Large intestine (tissue), 3 donors: ENCODE measurements at regions not wholly inside any gene's neighbourhood (a gene's known extent, or its start where the extent isn't known, plus 50 kb on each side); places are given as distances from the start of the nearest gene placed in this dataset.
A peak's percentile ranks its signal among the peaks of the same experiment; 100 is the strongest.
"Not testable (repeated sequence)": the region's sequence is repeated elsewhere in the genome, so short reads cannot be mapped to it uniquely, and the experiment has no call there.

Source experiments
- DNase-seq, 2 donors: peaks; one replicate each; pipeline versions ENCODE4 v3.0.0 to v3.0.0-alpha.2; 2013
- H3K27ac ChIP-seq: one replicate; pipeline ENCODE4 v1.5.1; 2013; ENCODE audit warnings: low read length
- H3K27me3 ChIP-seq: 2 replicates; pipeline ENCODE4 v1.6.1; 2013; ENCODE audit warnings: low read length; ENCODE audit not compliant: control insufficient read depth, insufficient read depth
- H3K36me3 ChIP-seq: 2 replicates; pipeline ENCODE4 v1.6.1; 2013; ENCODE audit warnings: low read length; ENCODE audit not compliant: control insufficient read depth, insufficient read depth
- H3K4me1 ChIP-seq: one replicate; pipeline ENCODE4 v1.6.1; 2013; ENCODE audit warnings: low read length; ENCODE audit not compliant: control insufficient read depth, insufficient read depth
- H3K4me3 ChIP-seq: one replicate; pipeline ENCODE4 v1.5.1; 2013; ENCODE audit warnings: low read length
- H3K9me3 ChIP-seq: one replicate; pipeline ENCODE4 v1.6.1; 2013; ENCODE audit warnings: mild to moderate bottlenecking, low read depth, low read length, moderate library complexity; ENCODE audit not compliant: control insufficient read depth
- WGBS: methylation state at CpG from one replicate; pipeline ENCODE4 v1.1.5; 2013; ENCODE audit warnings: low lambda C conversion rate; ENCODE audit not compliant: insufficient coverage; 5-methylcytosine and 5-hydroxymethylcytosine counted together

DNA sequence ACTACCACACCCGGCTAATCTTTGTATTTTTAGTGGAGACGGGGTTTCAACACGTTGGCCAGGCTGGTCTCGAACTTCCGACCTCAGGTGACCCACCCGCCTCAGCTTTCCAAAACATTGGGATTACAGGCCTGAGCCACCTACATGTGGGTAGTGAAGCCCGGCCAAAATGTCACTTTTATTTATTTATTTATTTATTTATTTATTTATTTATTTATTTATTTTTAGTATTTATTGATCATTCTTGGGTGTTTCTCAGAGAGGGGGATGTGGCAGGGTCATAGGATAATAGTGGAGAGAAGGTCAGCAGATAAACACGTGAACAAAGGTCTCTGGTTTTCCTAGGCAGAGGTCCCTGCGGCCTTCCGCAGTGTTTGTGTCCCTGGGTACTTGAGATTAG is 162.8 kb upstream of the MEX3C start:
- H3K27ac ChIP-seq, H3K4me3 ChIP-seq, H3K9me3 ChIP-seq, H3K36me3 ChIP-seq, H3K4me1 ChIP-seq, DNase-seq, H3K27me3 ChIP-seq: not testable (repeated sequence)
- no CpG with 5 or more reads among the region's 10 CpGs for WGBS

DNA sequence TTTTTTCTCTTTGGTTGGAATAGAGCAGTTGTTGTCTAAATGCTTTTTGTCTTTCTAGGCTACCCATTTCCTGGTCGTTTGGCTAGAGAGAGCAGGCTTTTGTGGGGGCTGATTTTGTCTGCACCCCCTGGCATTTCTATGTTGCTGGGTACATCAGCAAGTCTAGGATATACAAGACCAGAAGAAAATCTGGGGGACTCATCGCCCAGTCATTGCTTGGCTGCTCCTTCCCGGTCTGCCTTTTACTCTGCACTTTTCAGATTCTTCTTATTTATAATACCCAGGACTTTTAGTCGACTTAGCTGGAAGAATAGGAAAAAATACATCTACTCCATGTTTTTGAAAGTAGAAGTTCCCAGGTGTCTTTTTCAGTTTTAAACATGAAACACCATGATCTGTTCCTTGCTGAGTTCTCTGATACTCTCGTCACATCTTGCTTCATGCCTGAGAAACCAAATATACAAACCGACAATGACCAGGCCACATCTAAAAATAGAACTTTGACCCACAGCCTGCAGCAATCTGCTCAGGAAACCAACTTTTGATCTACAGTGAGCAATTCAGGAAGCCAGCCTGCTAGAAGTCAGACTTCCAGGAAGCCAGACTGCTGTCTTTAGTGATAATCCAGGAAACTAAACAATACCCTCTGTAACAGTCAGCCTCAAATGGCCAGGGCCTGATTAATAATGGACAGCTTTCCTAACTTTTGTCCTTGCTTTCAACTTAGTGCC is 163.8 kb upstream of the MEX3C start:
- peak; percentile 22 to 50 for DNase-seq
- Histone ChIP-seq H3K27me3 (no peaks in the 10 kb centered on the region), H3K9me3 (no peaks in the 10 kb centered on the region), H3K36me3 (no peaks in the 10 kb centered on the region), H3K4me3 (no peak overlapping the region), H3K4me1 (peaks cover 7% of the 10 kb centered on the region), H3K27ac (no peak overlapping the region)
- WGBS: no CpG with 5 or more reads among the region's 6 CpGs

DNA sequence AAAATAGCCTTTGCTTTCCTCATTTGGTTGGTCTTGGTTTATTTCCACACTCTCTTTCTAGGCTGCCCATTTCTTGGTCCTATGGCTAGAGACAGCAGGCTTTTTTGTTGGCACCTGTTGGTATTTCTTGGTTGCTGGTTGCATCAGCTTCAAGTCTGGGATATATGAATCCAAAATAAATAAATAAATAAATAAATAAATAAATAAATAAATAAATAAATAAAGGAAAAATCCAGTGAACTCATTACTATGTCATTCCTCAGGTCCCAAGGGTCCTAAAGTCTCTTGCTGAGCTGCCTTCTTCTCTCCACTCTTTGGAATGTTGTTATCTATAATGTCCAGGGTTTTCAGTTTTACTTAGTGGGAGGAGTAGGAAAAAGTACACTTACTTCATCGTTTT is 165.9 kb upstream of the MEX3C start:
- no peaks in the 10 kb centered on the region for H3K27me3 ChIP-seq
- no peaks in the 10 kb centered on the region for H3K9me3 ChIP-seq
- H3K27ac ChIP-seq: no peak overlapping the region
- no peak overlapping the region for H3K4me3 ChIP-seq
- DNase-seq: no peak
- no peaks in the 10 kb centered on the region for H3K36me3 ChIP-seq
- peaks cover 7% of the 10 kb centered on the region for H3K4me1 ChIP-seq
- no CpG with 5 or more reads among the region's 1 CpG for WGBS

DNA sequence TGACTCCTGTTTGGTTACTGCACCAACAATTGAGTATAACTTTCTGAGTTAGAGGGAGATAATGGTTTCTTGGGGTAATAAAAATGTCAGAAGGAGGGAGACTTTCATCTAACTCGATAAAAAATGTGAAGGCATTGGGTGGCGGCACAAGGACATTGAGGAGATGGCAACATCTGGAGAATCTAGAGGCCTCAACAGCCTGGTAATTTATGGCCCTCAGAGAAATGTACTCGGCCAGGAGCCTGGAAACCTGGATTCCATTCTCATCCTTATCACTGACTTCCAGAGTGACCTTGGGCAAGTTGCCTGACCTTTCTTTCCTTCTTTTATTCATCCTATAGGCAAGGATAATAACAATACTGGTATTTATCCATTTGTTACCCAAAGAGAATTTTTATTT is 173.5 kb upstream of the MEX3C start:
- peaks cover under 1% of the 10 kb centered on the region for H3K4me1 ChIP-seq
- H3K27ac ChIP-seq: no peak overlapping the region
- 33% methylated on average over 1 of the region's 3 CpGs for WGBS
- H3K36me3 ChIP-seq: no peaks in the 10 kb centered on the region
- no peaks in the 10 kb centered on the region for H3K27me3 ChIP-seq
- no peak overlapping the region for H3K4me3 ChIP-seq
- DNase-seq: no peak
- H3K9me3 ChIP-seq: no peaks in the 10 kb centered on the region

DNA sequence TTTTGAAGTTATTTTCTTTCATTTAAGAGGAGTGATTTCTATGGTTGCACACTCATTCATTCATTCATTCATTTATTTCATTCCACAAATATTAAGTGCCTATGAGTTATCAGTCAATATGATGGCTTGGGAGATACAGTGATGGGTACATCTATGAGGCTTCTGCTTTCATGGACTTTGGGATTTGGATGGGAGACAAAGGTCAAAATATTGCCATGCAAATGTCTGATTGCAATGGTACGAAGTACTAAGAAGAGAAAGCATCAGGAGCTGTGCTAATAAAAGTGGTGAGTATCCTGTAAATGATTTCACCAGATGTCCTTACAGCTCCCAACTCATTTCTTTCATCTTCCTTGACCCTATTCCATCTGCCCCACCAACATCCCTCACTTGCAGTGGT is 174.4 kb upstream of the MEX3C start:
- H3K9me3 ChIP-seq: no peaks in the 10 kb centered on the region

DNA sequence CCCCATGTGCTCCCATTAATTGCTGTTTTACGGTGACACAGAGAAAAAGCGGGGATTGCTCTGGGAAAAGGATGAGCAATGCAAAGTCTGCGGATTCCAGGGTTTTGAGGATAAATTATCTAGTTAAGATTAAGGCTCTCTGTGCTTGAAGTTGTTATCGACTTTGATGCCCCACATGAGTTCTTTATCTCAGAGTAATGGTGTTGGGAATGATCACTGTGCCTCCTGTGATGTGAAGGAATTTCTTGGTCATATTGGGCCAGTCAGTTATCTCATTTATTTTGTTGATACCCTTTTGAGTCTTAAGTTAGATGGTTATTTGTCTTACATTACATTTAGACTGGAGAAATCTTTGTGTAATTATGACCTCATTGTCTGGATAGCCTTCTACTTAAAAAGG is 184.6 kb upstream of the MEX3C start:
- Histone ChIP-seq H3K27me3 (no peaks in the 10 kb centered on the region), H3K9me3 (no peaks in the 10 kb centered on the region), H3K4me1 (no peaks in the 10 kb centered on the region), H3K4me3 (no peak overlapping the region), H3K36me3 (no peaks in the 10 kb centered on the region), H3K27ac (no peak overlapping the region)
- no CpG with 5 or more reads among the region's 4 CpGs for WGBS
- no peak for DNase-seq

More for the DNA sequence above, 174.4 kb upstream of the MEX3C start:
- Histone ChIP-seq H3K27me3 (no peaks in the 10 kb centered on the region), H3K36me3 (no peaks in the 10 kb centered on the region), H3K4me3 (no peak overlapping the region), H3K4me1 (no peaks in the 10 kb centered on the region), H3K27ac (no peak overlapping the region)
- WGBS: no CpG with 5 or more reads among the region's 1 CpG
- DNase-seq: peak; percentile 55 to 69

DNA sequence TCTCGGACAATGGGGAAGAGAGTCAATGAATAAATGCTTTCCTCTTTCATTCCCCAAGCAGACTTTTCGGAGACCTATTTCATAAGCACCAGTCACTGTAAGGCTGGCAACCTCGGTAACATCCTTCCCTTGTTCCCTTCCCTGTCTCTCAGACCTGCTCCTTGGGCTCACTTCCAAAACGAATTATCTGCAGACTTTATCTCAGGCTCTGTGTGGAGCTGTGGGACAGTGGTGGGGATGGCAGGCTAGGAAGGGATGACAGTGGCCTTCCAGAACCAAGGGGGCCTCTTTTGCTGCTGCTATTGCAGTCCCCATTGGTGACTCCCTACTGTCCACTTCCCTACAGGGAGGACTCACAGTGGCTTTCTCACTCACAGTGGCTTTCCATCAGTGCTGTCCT is 185.6 kb upstream of the MEX3C start:
- no peak overlapping the region for H3K27ac ChIP-seq
- H3K27me3 ChIP-seq: no peaks in the 10 kb centered on the region
- DNase-seq: no peak
- H3K4me1 ChIP-seq: no peaks in the 10 kb centered on the region
- H3K36me3 ChIP-seq: no peaks in the 10 kb centered on the region
- H3K4me3 ChIP-seq: no peak overlapping the region
- no peaks in the 10 kb centered on the region for H3K9me3 ChIP-seq
- WGBS: no CpG with 5 or more reads among the region's 4 CpGs

DNA sequence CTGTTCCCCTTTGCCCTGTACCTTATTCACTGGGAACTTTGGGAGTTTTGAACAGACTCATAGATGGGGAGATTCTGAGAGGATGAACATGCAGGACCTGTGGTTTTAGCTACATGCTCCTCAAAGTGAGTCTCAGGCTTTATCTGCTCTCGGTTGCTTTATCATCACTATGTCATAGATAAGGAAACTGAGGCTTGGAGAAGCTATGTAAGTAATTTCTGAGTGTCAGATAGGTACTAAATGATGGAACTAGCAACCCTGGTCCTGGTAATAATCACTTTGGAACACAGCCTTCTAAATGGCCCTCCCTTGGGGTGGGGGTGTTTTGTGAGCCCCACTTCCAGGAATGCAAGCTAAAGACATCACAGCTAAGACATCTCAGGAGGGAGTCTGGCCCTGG is 186.2 kb upstream of the MEX3C start:
- no peaks in the 10 kb centered on the region for H3K4me1 ChIP-seq
- no peaks in the 10 kb centered on the region for H3K9me3 ChIP-seq
- DNase-seq: no peak
- no peaks in the 10 kb centered on the region for H3K36me3 ChIP-seq
- H3K4me3 ChIP-seq: no peak overlapping the region
- no peaks in the 10 kb centered on the region for H3K27me3 ChIP-seq
- no peak overlapping the region for H3K27ac ChIP-seq
- no CpG with 5 or more reads among the region's 1 CpG for WGBS

DNA sequence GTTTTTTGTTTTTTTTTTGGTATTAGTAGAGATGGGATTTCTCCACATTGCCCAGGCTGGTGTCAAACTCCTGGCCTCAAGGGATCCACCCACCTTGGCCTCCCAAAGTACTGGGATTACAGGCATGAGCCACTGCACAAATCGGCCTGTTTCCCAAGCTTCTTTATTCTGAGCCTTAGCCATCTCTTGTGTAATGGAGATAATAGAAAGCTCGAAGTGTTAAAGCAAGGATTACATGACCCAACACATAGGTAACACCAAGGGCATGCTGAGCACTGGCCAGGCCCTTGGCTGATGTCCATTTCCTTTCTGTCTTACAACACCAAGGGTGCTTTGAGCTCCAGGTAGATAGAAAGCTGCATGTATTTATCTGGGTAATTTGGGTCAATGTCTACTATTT is 187.8 kb upstream of the MEX3C start:
- Histone ChIP-seq H3K27me3 (no peaks in the 10 kb centered on the region), H3K4me1 (no peaks in the 10 kb centered on the region), H3K9me3 (no peaks in the 10 kb centered on the region), H3K27ac (no peak overlapping the region), H3K36me3 (no peaks in the 10 kb centered on the region), H3K4me3 (no peak overlapping the region)
- WGBS: no CpG with 5 or more reads among the region's 2 CpGs
- DNase-seq: no peak

DNA sequence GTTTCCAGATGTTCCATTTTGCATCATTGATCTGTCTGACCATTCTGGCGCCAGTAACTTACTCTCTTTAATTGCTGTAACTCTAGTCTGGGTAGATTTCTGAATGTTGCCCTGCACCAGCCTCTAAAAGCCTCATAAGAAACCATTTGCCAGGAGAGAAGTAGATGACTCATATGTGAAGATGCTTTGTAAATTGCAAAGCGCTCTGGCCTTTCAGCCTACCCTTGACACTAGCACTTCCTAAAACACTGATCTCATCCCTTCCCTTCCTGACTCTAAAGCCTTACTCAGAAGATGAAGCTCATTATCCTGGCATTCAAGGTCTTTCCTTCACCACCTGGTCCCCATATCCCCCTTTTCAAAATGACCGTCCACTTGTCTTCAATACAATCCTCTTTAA is 193.2 kb upstream of the MEX3C start:
- WGBS: 80% methylated on average over 2 of the region's 3 CpGs
- Histone ChIP-seq H3K27me3 (peaks cover 3% of the 10 kb centered on the region), H3K36me3 (no peaks in the 10 kb centered on the region), H3K27ac (no peak overlapping the region), H3K9me3 (no peaks in the 10 kb centered on the region), H3K4me1 (no peaks in the 10 kb centered on the region), H3K4me3 (no peak overlapping the region)
- no peak for DNase-seq

DNA sequence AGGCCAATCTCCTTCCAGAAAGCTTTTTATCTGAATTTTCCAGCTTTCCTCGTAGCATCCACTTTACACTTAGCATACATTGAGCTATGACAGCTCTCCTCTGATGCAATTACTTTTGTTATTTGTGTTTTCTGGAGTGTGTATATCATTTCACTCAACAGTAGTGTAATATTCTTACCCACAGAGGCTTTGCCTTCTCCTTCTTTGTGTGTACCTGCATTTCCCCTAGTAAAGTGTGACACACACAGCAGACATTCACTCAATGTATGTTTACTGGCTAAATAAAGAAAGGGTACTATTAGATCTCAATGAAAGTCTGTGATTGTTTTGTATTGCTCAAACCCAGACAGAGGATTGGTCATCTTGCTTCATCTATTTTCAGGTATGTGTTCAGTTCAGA is 193.7 kb upstream of the MEX3C start:
- Histone ChIP-seq H3K27ac (no peak overlapping the region), H3K4me1 (no peaks in the 10 kb centered on the region), H3K36me3 (no peaks in the 10 kb centered on the region), H3K4me3 (no peak overlapping the region), H3K9me3 (no peaks in the 10 kb centered on the region), H3K27me3 (peaks cover 3% of the 10 kb centered on the region)
- WGBS: 100% methylated on average over 1 of the region's 1 CpG
- DNase-seq: no peak
